ENCODE measurements at regions not wholly inside any gene's neighbourhood (a gene's known extent, or its start where the extent isn't known, plus 50 kb on each side); places are given as distances from the start of the nearest gene placed in this dataset.

DNA sequence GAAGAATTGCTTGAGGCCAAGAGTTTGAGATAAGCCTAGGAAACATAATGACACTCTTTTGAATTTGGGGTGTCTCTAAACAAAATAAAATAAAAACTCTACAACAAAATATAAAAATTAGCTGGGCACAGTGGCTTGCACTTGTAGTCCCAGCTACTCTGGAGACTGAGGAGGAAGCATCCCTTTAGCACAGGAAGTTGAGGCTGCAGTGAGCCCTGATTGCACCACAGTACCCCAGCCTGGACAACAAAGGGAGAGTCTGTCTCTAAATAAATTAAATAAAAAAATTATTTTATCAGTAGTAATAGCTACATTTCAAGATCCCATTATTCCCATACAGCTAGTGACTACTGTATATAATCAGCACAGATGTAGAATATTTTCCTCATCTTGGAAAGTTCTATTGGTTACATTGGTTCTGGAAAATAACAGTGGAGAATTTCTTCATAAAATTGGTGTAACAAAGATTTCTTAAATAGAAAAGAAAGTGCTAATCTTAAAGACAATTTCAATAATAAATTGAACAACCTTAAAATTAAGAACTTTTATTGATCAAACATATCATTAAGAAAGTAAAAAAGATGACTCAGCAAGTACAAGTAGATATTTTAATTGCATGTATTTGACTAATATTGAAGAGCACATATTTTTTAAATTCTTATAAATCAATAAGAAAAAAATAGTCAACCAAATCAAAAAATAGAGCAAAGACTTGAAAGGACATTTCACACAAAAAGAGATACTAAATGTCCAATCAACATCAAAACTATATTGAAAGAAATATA, 90.4 kb upstream of the KYNU start:
- Histone ChIP-seq H3K9me3 (no peaks in the 10 kb centered on the region), H3K4me1 (no peaks in the 10 kb centered on the region), H3K27me3 (no peaks in the 10 kb centered on the region), H3K27ac (no peak overlapping the region), H3K36me3 (no peaks in the 10 kb centered on the region), H3K4me3 (no peak overlapping the region)
- no peak for TF ChIP-seq POLR2A (IDR thresholded peaks at IDR 0.05)
- TF ChIP-seq, protein P1, sequence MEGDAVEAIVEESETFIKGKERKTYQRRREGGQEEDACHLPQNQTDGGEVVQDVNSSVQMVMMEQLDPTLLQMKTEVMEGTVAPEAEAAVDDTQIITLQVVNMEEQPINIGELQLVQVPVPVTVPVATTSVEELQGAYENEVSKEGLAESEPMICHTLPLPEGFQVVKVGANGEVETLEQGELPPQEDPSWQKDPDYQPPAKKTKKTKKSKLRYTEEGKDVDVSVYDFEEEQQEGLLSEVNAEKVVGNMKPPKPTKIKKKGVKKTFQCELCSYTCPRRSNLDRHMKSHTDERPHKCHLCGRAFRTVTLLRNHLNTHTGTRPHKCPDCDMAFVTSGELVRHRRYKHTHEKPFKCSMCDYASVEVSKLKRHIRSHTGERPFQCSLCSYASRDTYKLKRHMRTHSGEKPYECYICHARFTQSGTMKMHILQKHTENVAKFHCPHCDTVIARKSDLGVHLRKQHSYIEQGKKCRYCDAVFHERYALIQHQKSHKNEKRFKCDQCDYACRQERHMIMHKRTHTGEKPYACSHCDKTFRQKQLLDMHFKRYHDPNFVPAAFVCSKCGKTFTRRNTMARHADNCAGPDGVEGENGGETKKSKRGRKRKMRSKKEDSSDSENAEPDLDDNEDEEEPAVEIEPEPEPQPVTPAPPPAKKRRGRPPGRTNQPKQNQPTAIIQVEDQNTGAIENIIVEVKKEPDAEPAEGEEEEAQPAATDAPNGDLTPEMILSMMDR (IDR thresholded peaks at IDR 0.05 in 4 of 5, conservative IDR thresholded peaks at IDR 0.05 in 1 of 5), result no peak
- in situ Hi-C loops (cut with MboI; ENCODE audit: low sequenced_read_pairs in 4 of 4) (no loop called here), intact Hi-C loops (cut with DNase I; ENCODE audit: low total_unique reads) (no loop called here)
- ATAC-seq (no peak), DNase-seq (no peak)

DNA sequence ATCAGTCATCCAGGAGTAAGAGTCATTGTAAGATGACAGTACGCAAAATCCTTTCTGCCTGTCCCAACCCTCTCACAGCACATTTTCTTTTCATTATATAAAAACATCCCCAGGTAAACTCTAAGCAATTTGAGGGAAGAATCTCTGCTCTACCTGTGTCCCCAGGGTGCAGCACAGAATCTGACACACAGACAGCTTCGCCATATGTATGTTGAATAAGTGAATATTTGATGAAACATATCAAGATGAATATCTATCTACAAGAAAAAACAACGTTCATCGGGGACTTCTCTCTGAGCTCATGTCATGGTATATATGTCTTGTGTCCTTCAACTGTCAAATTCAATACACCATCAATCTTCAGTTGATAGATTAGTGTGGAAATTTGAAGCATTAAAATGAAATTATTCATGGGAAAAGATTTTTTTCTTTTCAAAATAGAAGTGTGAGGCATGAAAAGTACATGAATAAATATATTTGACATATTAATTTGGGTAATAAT, 94.5 kb upstream of the KYNU start:
- in situ Hi-C loops (cut with MboI; ENCODE audit: low sequenced_read_pairs in 4 of 4), result no loop called here

DNA sequence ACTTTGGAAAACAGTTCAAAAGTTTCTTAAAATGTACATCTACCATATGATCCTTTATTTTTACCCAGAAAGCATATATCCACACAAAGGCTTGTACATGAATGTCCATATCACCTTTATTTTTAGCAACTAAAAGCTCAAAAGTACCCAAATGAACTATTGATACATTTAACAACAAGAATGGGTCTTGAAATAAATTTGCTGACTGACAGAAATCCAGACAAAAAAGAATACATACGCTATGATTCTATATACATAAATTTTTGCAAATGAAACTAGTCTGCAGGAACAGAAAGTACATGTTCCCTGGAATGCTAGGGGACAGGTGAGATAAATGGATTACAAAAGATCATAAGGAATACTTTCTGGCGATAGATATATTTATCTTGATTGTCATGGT, 96.3 kb upstream of the KYNU start:
- intact Hi-C loops (cut with DNase I; ENCODE audit: low total_unique reads), result no loop called here
- DNase-seq, result no peak

More for the DNA sequence above, 94.5 kb upstream of the KYNU start:
- H3K27ac ChIP-seq, result no peak overlapping the region
- H3K27me3 ChIP-seq, result no peaks in the 10 kb centered on the region
- no peaks in the 10 kb centered on the region for H3K4me1 ChIP-seq
- H3K9me3 ChIP-seq, result no peaks in the 10 kb centered on the region
- ATAC-seq (no peak), DNase-seq (no peak)
- H3K36me3 ChIP-seq, result no peaks in the 10 kb centered on the region
- TF ChIP-seq POLR2A (IDR thresholded peaks at IDR 0.05), result no peak
- TF ChIP-seq, protein P1 (IDR thresholded peaks at IDR 0.05 in 4 of 5, conservative IDR thresholded peaks at IDR 0.05 in 1 of 5), result no peak
- intact Hi-C loops (cut with DNase I; ENCODE audit: low total_unique reads), result no loop called here
- no peak overlapping the region for H3K4me3 ChIP-seq

DNA sequence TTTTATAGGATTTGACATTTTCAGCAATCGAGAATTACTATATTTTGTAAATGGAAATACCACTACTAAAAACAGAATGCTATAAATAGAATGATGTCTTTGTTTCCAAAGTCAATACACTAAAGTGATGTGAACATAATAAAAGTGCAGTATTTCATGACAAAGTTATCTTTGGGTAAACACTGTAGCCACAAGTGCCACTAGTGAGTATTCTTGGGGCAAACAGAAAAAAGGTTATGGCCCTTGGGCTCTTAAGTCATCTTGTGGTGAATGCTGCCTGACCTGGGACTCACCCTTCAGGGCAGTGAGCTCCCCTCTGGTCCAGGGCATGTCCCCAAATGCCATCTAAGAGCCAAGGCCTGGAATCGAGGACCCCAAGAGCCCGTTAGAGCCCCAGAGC, 99.2 kb upstream of the KYNU start:
- DNase-seq, result no peak
- no peaks in the 10 kb centered on the region for H3K27me3 ChIP-seq
- H3K9me3 ChIP-seq, result no peaks in the 10 kb centered on the region
- TF ChIP-seq, protein P1 (IDR thresholded peaks at IDR 0.05 in 4 of 5, conservative IDR thresholded peaks at IDR 0.05 in 1 of 5), result no peak
- H3K27ac ChIP-seq, result no peak overlapping the region
- in situ Hi-C loops (cut with MboI; ENCODE audit: low sequenced_read_pairs in 4 of 4) (no loop called here), intact Hi-C loops (cut with DNase I; ENCODE audit: low total_unique reads) (no loop called here)
- no peak for ATAC-seq
- H3K36me3 ChIP-seq, result no peaks in the 10 kb centered on the region
- no peak overlapping the region for H3K4me3 ChIP-seq
- no peaks in the 10 kb centered on the region for H3K4me1 ChIP-seq

More for the DNA sequence above, 96.3 kb upstream of the KYNU start:
- TF ChIP-seq, protein P1 (IDR thresholded peaks at IDR 0.05 in 4 of 5, conservative IDR thresholded peaks at IDR 0.05 in 1 of 5), result no peak
- TF ChIP-seq POLR2A (IDR thresholded peaks at IDR 0.05), result no peak
- H3K27ac ChIP-seq, result no peak overlapping the region
- in situ Hi-C loops (cut with MboI; ENCODE audit: low sequenced_read_pairs in 4 of 4), result no loop called here
- H3K9me3 ChIP-seq, result no peaks in the 10 kb centered on the region
- H3K36me3 ChIP-seq, result no peaks in the 10 kb centered on the region
- no peaks in the 10 kb centered on the region for H3K4me1 ChIP-seq
- H3K27me3 ChIP-seq, result no peaks in the 10 kb centered on the region
- ATAC-seq, result no peak
- no peak overlapping the region for H3K4me3 ChIP-seq

All from gastrocnemius medialis (tissue), 4 donors.